Cardiac fibroblast (primary cell): ENCODE measurements at regions not wholly inside any gene's neighbourhood (a gene's known extent, or its start where the extent isn't known, plus 50 kb on each side); places are given as distances from the start of the nearest gene placed in this dataset.

Source experiments
- DNase-seq, 2 donors: peaks; one replicate each; pipeline versions ENCODE4 v3.0.0 to v3.0.0-alpha.2; 2010; ENCODE audit warnings: low read depth in 2 of 2
- H3K4me3 ChIP-seq, 2 donors: replicated peaks in 1 of 2; 1 replicate in 1 of 2; 2 replicates in 1 of 2; pipeline ENCODE4 v1.5.1; 2011; ENCODE audit warnings: low read depth in 2 of 2, low read length in 2 of 2, mild to moderate bottlenecking in 2 of 2, moderate library complexity in 1 of 2
- TF ChIP-seq, protein P1 (sequence below): IDR thresholded peaks from one replicate; pipeline ENCODE4 v1.5.1; 2011; ENCODE audit warnings: low read depth, mild to moderate bottlenecking, low read length, inconsistent platforms

DNA sequence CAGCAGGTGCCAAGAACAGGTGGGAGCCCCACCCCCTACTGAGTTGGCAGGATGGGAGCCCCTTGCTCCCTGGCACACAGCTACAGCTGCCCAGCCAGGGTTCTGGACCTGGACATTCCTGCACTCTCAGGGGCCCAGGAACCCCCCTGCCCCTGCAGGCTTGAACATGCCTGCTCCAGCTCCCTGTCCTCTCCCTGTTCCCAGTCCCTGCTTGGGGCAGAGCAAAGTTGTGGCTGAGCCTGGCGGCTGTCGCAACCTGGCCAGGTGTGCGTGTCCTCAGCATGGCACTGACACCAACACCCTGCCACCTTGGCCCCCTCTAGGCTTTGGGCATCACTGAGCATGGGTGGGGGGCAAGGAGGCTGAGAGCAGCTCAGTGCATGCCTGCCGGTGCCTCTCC, 491.2 kb upstream of the NOX3 start:
- DNase-seq, result no peak
- TF ChIP-seq, protein P1, sequence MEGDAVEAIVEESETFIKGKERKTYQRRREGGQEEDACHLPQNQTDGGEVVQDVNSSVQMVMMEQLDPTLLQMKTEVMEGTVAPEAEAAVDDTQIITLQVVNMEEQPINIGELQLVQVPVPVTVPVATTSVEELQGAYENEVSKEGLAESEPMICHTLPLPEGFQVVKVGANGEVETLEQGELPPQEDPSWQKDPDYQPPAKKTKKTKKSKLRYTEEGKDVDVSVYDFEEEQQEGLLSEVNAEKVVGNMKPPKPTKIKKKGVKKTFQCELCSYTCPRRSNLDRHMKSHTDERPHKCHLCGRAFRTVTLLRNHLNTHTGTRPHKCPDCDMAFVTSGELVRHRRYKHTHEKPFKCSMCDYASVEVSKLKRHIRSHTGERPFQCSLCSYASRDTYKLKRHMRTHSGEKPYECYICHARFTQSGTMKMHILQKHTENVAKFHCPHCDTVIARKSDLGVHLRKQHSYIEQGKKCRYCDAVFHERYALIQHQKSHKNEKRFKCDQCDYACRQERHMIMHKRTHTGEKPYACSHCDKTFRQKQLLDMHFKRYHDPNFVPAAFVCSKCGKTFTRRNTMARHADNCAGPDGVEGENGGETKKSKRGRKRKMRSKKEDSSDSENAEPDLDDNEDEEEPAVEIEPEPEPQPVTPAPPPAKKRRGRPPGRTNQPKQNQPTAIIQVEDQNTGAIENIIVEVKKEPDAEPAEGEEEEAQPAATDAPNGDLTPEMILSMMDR, result no peak
- H3K4me3 ChIP-seq, result no peak overlapping the region

DNA sequence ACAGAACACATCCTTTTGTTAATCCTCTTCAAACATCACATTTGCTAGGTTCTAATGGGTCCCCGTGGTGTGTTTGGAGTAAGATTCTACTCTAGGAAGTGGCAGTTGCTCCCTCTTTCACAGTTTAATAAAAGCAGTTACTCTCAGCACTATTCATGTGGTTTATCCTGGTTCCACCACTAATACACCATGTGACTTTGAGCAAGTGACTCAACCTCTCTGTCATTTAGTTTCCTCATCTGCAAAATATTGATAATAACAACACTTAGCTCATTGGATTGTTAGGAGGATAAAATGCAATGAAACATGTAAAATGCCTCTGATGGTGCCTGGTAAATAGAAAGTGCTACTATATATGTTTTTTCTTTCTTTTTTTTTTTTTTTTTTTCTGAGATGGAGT, 488.0 kb upstream of the NOX3 start:
- no peak overlapping the region for H3K4me3 ChIP-seq
- TF ChIP-seq, protein P1, result no peak
- no peak for DNase-seq

DNA sequence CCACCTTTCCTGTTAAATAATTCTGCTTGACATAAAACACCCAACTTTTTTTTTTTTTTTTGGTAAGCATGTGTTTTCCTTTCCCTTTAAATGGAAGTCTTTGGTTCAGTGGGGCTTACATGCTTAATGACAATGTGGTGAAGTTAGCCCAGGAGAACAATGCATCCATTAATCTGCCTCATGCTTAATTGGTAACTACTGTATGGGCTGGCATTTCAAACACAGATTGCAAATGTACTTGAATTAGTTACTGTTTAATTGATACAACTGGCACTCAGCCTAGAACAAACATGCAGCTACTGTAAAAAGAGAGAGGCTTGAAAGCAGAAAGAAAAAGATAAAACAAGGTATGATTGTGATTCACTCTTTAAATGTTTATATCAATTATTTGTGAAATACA, 483.6 kb upstream of the NOX3 start:
- no peak overlapping the region for H3K4me3 ChIP-seq
- TF ChIP-seq, protein P1, result no peak
- no peak for DNase-seq

DNA sequence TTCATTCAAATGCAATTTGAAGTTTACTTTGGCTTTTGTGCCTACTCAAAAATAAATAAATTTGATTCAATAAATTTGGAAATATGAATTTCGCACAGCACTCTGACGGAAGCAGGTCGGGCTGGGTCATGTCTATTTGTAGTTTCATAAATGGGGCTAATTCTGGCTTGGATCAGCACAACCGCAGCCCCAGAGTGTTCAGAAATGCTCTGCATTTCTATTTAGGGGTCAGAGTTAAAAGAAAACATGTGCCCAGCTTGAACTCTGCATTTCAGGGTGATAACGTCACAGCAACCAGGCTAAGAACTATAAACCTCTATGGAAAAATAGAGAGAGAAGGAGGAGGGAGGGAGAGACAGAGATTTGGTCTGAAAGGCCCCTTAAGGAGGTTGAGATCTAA, 480.9 kb upstream of the NOX3 start:
- H3K4me3 ChIP-seq, result no peak overlapping the region
- TF ChIP-seq, protein P1, result no peak
- no peak for DNase-seq

DNA sequence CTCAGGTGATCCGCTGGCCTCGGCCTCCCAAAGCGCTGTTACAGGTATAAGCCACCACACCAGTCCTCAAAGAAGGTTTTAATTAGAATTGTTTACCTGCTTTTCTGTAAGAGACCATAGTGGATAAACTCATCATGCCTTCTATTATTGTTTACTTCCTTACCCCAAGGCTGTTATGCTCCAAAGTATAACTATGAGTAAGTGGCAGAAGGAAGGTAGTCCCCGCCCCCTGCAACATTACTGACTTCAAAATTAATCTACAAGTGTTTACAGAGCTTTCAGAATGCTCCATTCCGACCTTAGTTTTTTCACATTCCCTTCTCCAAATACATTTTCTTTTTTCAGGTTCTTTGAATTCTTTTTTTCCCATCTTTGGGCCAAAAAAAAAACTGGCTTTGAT, 480.5 kb upstream of the NOX3 start:
- no peak overlapping the region for H3K4me3 ChIP-seq
- no peak for DNase-seq
- TF ChIP-seq, protein P1, result no peak

DNA sequence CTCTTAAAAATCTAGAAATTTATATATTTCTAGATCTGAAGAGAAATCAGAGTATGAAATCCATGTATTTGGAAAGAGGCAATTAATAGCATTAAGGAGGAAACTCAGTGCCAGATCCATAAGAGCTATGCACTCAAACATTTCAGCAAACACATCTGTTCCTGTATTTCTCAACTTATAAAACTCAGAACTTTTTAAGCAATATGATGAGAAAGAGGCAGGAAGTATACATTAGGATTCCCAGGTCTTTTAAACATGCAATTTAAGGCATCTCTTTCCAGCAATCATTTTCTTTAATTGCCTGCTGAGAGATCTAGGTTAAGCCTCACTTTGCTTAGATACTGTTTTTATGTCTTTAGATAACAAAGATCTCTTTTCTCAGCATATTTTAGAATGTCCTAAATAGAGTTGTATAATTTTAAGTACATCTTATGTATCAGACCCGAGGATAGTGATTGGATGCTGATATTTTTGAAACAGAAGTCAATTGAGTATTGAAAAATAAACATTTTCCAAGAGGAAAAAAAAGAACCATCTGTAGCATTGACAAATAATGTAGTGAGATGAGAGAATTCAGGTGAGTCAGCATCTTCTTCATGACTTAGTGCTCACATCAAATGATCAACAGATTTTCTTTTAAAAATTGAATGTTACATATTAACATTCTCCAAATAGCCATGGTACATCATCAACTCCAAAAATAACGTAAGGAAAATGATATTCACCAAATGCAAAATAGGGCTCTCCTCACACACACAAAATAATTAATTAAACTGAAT, 461.4 kb upstream of the NOX3 start:
- no peak for DNase-seq
- no peak overlapping the region for H3K4me3 ChIP-seq
- TF ChIP-seq, protein P1, result no peak

DNA sequence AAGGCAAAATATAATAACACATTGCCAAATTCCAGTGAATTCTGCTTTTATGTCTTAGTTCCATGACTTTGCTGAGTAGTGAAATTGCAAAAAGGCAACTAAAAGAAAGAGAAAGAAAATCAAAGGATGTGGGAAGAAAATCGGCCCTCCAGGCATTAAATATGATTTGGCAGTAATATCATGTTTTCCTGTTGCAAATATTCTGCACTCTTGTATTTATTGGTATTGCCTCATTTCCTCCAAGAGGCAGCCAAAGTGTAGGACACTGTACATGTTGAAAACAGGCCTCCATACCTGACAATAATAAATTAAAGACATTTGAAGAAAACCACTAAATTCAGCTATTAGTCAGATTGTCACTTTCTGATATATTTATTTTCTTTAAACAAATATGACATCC, 460.0 kb upstream of the NOX3 start:
- DNase-seq, result no peak
- H3K4me3 ChIP-seq, result no peak overlapping the region
- TF ChIP-seq, protein P1, result no peak
